ENCODE measurements at regions not wholly inside any gene's neighbourhood (a gene's known extent, or its start where the extent isn't known, plus 50 kb on each side); places are given as distances from the start of the nearest gene placed in this dataset.

DNA sequence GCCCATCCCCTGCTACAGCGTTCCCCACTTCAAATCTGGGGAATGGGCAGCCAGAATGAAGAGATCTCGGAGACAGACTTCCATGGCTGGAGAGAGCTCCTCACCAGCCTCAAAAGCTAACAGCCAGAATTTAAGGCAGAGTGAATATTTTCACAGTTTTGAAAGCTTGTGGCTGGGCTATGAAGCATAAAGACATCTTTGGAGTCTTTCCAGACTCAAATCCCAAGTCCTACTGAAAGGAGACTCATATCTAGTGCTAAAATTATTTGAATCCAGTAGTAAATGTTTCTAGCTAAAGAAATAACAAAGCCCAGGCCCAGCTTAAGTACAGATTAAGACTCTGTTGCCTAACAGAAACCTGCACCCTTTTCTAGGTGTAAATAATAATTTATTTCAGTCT is 628.4 kb upstream of the ALCAM start:
- TF ChIP-seq EZH2 (IDR thresholded peaks at IDR 0.05; ENCODE audit: low read length) = no peak
- TF ChIP-seq, protein P1, sequence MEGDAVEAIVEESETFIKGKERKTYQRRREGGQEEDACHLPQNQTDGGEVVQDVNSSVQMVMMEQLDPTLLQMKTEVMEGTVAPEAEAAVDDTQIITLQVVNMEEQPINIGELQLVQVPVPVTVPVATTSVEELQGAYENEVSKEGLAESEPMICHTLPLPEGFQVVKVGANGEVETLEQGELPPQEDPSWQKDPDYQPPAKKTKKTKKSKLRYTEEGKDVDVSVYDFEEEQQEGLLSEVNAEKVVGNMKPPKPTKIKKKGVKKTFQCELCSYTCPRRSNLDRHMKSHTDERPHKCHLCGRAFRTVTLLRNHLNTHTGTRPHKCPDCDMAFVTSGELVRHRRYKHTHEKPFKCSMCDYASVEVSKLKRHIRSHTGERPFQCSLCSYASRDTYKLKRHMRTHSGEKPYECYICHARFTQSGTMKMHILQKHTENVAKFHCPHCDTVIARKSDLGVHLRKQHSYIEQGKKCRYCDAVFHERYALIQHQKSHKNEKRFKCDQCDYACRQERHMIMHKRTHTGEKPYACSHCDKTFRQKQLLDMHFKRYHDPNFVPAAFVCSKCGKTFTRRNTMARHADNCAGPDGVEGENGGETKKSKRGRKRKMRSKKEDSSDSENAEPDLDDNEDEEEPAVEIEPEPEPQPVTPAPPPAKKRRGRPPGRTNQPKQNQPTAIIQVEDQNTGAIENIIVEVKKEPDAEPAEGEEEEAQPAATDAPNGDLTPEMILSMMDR (optimal IDR thresholded peaks at IDR 0.05 in 1 of 3, IDR thresholded peaks at IDR 0.05 in 1 of 3, conservative IDR thresholded peaks at IDR 0.05 in 1 of 3; ENCODE audit: extremely low read depth in 1 of 3, insufficient read depth in 2 of 3, low read length in 3 of 3) = no peak
